ENCODE measurements at regions not wholly inside any gene's neighbourhood (a gene's known extent, or its start where the extent isn't known, plus 50 kb on each side); places are given as distances from the start of the nearest gene placed in this dataset.

DNA sequence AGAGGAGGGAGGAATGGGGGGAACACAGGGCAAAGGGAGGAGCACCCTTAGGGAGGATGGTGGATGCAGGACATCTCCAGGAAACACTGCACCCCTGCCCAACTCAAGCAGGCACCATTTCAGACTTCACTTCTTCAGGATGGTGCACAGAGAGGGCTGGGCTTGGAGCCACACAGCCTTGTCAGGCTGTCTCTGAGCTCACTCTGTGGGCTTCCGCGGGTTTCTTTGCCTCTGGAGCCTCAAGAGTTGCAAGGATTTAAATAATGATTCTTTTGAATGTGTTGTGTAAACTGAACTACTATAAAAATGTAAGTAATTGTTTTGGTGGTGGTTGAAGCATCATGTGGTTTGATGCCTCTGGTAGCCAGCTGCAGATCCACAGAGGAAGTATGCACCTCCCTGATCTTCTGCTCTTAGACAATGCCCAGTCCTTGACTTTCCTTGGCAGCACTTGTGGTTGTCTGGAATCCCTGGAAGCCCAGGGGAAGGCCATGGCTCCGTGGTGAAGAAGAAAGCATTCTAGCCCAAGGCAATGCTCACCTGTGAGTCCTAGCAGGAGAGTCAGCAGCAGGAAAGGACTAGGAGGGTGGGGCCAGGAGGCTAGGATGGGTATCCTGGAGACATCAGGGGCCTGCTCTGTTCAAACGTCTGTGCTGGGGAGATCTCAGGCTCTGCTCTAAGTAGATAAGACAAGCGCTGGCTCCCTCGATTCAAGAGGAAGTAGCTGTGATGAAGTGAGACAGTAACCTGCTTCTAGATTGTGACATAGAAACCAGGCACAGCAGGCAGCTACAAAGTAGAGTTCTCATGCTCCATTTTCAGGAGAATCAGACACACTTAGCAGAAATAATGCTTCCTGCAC is 50.2 kb upstream of the SIRPG start:
- TF ChIP-seq POLR2AphosphoS5 (IDR thresholded peaks at IDR 0.05) (no peak), POLR2A (IDR thresholded peaks at IDR 0.05) (no peak)
- TF ChIP-seq, protein P1, sequence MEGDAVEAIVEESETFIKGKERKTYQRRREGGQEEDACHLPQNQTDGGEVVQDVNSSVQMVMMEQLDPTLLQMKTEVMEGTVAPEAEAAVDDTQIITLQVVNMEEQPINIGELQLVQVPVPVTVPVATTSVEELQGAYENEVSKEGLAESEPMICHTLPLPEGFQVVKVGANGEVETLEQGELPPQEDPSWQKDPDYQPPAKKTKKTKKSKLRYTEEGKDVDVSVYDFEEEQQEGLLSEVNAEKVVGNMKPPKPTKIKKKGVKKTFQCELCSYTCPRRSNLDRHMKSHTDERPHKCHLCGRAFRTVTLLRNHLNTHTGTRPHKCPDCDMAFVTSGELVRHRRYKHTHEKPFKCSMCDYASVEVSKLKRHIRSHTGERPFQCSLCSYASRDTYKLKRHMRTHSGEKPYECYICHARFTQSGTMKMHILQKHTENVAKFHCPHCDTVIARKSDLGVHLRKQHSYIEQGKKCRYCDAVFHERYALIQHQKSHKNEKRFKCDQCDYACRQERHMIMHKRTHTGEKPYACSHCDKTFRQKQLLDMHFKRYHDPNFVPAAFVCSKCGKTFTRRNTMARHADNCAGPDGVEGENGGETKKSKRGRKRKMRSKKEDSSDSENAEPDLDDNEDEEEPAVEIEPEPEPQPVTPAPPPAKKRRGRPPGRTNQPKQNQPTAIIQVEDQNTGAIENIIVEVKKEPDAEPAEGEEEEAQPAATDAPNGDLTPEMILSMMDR (IDR thresholded peaks at IDR 0.05), result no peak
